Kidney (tissue), 13 donors: ENCODE measurements at regions not wholly inside any gene's neighbourhood (a gene's known extent, or its start where the extent isn't known, plus 50 kb on each side); places are given as distances from the start of the nearest gene placed in this dataset.

Experiments used
- DNase-seq, 5 donors: peaks; one replicate each; pipeline ENCODE4 v3.0.0-alpha.2; 2013 to 2020
- FAIRE-seq: peaks from 2 replicates; lab custom pipeline; 2012; peaks lifted over from hg19 to GRCh38; lab: Jason Lieb, UNC
- H3K27ac ChIP-seq, 2 donors: one replicate each; pipeline ENCODE4 v1.7.0; 2013; ENCODE audit warnings: low read depth in 2 of 2, low read length in 2 of 2, inconsistent platforms in 1 of 2
- H3K27me3 ChIP-seq: one replicate; pipeline ENCODE4 v1.7.1; 2013; ENCODE audit warnings: low read length, inconsistent platforms; ENCODE audit not compliant: control insufficient read depth, insufficient read depth
- H3K36me3 ChIP-seq, 3 donors: one replicate each; pipeline versions ENCODE4 v1.7.0 to v1.7.1; 2013; ENCODE audit warnings: low read length in 3 of 3, control low read depth in 1 of 3, inconsistent platforms in 1 of 3; ENCODE audit not compliant: insufficient read depth in 3 of 3, control insufficient read depth in 2 of 3
- H3K4me1 ChIP-seq, 3 donors: one replicate each; pipeline versions ENCODE4 v1.7.0 to v1.7.1; 2013; ENCODE audit warnings: low read length in 3 of 3, inconsistent platforms in 1 of 3, low read depth in 1 of 3; ENCODE audit not compliant: control insufficient read depth in 2 of 3, insufficient read depth in 2 of 3
- H3K4me3 ChIP-seq, 3 donors: one replicate each; pipeline versions ENCODE4 v1.7.0 to v1.8.1; 2013; ENCODE audit warnings: low read length in 3 of 3, control low read depth in 1 of 3, inconsistent platforms in 1 of 3
- H3K9ac ChIP-seq, 3 donors: one replicate each; pipeline versions ENCODE4 v1.7.0 to v1.7.1; 2013; ENCODE audit warnings: low read length in 3 of 3, control low read depth in 1 of 3, inconsistent platforms in 1 of 3
- H3K9me3 ChIP-seq, 3 donors: one replicate each; pipeline versions ENCODE4 v1.7.0 to v1.7.1; 2013; ENCODE audit warnings: low read length in 3 of 3, control low read depth in 1 of 3, inconsistent platforms in 1 of 3; ENCODE audit not compliant: control insufficient read depth in 2 of 3, insufficient read depth in 1 of 3
- CTCF ChIP-seq: IDR thresholded peaks from 3 replicates; pipeline ENCODE4 v1.5.1; 2012; ENCODE audit warnings: mild to moderate bottlenecking, moderate library complexity, borderline replicate concordance; ENCODE audit not compliant: insufficient read depth; ENCODE audit errors: extremely low read depth
- intact Hi-C: fragments of 100-400 bp; cut with DNase I; formaldehyde crosslinking; loops from one replicate; pipeline ENCODE4 v1.11.1; 2022
- donor health status: control.
- donor health status: control.
- donor health status: control.
- donor health status: control.
- donor health status: control.
- donor health status: DM: yes; HTN: yes; CAD: no.
- donor health status: Normal renal cell carcinoma (clear cell type).

GRCh38 chr2:11938196-11938595 lies 191.8 kb downstream of the LPIN1 start:
- FAIRE-seq = no peak
- Histone ChIP-seq H3K4me1 (no peaks in the 10 kb centered on the region), H3K27me3 (no peaks in the 10 kb centered on the region), H3K36me3 (no peaks in the 10 kb centered on the region), H3K4me3 (no peak overlapping the region), H3K9ac (no peak overlapping the region), H3K9me3 (no peaks in the 10 kb centered on the region), H3K27ac (no peak overlapping the region)
- no peak for DNase-seq
- TF ChIP-seq CTCF = no peak
- intact Hi-C loops = no loop called here

GRCh38 chr2:11939523-11939922 lies 193.1 kb downstream of the LPIN1 start:
- Histone ChIP-seq H3K4me3 (no peak overlapping the region), H3K4me1 (no peaks in the 10 kb centered on the region), H3K27ac (no peak overlapping the region), H3K36me3 (no peaks in the 10 kb centered on the region), H3K9ac (no peak overlapping the region), H3K27me3 (no peaks in the 10 kb centered on the region), H3K9me3 (no peaks in the 10 kb centered on the region)
- no peak for DNase-seq
- no peak for TF ChIP-seq CTCF
- intact Hi-C loops = no loop called here
- FAIRE-seq = peak; percentile 29

- Histone ChIP-seq H3K4me3 (no peak overlapping the region), H3K27me3 (no peaks in the 10 kb centered on the region), H3K4me1 (no peaks in the 10 kb centered on the region), H3K9ac (no peak overlapping the region), H3K36me3 (no peaks in the 10 kb centered on the region), H3K9me3 (no peaks in the 10 kb centered on the region), H3K27ac (no peak overlapping the region)
- FAIRE-seq = no peak
- DNase-seq = no peak
- intact Hi-C loops = no loop called here
- no peak for TF ChIP-seq CTCF
These were observed 193.8 kb downstream of the LPIN1 start for GRCh38 chr2:11940121-11940743.

- Histone ChIP-seq H3K9ac (no peak overlapping the region), H3K4me3 (no peak overlapping the region), H3K27me3 (no peaks in the 10 kb centered on the region), H3K36me3 (no peaks in the 10 kb centered on the region), H3K9me3 (no peaks in the 10 kb centered on the region), H3K4me1 (no peaks in the 10 kb centered on the region), H3K27ac (no peak overlapping the region)
- FAIRE-seq = no peak
- no peak for TF ChIP-seq CTCF
- no peak for DNase-seq
- intact Hi-C loops = no loop called here
These were observed 194.4 kb downstream of the LPIN1 start for GRCh38 chr2:11940799-11941198.
